ENCODE measurements at regions not wholly inside any gene's neighbourhood (a gene's known extent, or its start where the extent isn't known, plus 50 kb on each side); places are given as distances from the start of the nearest gene placed in this dataset.

DNA sequence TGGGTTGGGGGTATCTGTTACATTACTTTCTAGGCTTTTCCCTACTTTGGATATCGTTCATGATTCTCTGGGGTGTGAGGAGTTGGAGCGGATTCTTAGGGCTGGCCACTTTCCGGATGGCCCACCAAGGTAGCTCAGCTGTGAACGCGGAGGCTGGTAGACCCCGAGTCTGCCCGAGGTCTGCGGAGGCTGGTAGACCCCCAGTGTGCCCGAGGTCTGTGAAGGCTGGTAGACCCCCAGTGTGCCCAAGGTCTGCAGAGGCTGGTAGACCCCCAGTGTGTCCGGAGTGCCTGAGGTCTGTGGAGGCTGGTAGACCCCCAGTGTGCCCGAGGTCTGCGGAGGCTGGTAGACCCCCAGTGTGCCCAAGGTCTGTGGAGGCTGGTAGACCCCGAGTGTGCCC, 99.2 kb upstream of the ZNF469 start (continued):
- TF ChIP-seq ZNF530 (tag by site-specific recombination; IDR thresholded peaks at IDR 0.05; ENCODE audit: low read depth) (no peak), ZBTB21 (tag by site-specific recombination; IDR thresholded peaks at IDR 0.05) (no peak), ZBTB26 (tag by site-specific recombination; optimal IDR thresholded peaks at IDR 0.05) (no peak)

GRCh38 chr16:88284101-88284500, 98.7 kb upstream of the ZNF469 start:
- H3K27ac ChIP-seq (ENCODE audit: extremely low read depth, low read depth, low read length) = no peak overlapping the region
- H3K36me3 ChIP-seq (ENCODE audit: control insufficient read depth in 2 of 2, insufficient read depth in 1 of 2, low read length in 2 of 2) = no peaks in the 10 kb centered on the region
- H3K4me1 ChIP-seq (ENCODE audit: control insufficient read depth, insufficient read depth, low read length) = no peaks in the 10 kb centered on the region
- ChIA-PET CTCF (no interaction called here), POLR2A (no interaction called here)
- H3K9me3 ChIP-seq (ENCODE audit: control insufficient read depth, insufficient read depth, low read depth, low read length) = no peaks in the 10 kb centered on the region
- no peak for TF ChIP-seq ZNF701 (tag by site-specific recombination; IDR thresholded peaks at IDR 0.05)
- TF ChIP-seq ZNF664 (tag by site-specific recombination; IDR thresholded peaks at IDR 0.05) = no peak
- TF ChIP-seq ZNF174 (tag by site-specific recombination; IDR thresholded peaks at IDR 0.05) = no peak
- TF ChIP-seq, protein P1, sequence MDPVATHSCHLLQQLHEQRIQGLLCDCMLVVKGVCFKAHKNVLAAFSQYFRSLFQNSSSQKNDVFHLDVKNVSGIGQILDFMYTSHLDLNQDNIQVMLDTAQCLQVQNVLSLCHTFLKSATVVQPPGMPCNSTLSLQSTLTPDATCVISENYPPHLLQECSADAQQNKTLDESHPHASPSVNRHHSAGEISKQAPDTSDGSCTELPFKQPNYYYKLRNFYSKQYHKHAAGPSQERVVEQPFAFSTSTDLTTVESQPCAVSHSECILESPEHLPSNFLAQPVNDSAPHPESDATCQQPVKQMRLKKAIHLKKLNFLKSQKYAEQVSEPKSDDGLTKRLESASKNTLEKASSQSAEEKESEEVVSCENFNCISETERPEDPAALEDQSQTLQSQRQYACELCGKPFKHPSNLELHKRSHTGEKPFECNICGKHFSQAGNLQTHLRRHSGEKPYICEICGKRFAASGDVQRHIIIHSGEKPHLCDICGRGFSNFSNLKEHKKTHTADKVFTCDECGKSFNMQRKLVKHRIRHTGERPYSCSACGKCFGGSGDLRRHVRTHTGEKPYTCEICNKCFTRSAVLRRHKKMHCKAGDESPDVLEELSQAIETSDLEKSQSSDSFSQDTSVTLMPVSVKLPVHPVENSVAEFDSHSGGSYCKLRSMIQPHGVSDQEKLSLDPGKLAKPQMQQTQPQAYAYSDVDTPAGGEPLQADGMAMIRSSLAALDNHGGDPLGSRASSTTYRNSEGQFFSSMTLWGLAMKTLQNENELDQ (tag by site-specific recombination; IDR thresholded peaks at IDR 0.05; ENCODE audit: low read depth) = no peak
- TF ChIP-seq, protein P2, sequence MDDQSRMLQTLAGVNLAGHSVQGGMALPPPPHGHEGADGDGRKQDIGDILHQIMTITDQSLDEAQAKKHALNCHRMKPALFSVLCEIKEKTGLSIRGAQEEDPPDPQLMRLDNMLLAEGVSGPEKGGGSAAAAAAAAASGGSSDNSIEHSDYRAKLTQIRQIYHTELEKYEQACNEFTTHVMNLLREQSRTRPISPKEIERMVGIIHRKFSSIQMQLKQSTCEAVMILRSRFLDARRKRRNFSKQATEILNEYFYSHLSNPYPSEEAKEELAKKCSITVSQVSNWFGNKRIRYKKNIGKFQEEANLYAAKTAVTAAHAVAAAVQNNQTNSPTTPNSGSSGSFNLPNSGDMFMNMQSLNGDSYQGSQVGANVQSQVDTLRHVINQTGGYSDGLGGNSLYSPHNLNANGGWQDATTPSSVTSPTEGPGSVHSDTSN (CRISPR knock-in tag; IDR thresholded peaks at IDR 0.05) = no peak
- no peak for TF ChIP-seq ZNF473 (tag by site-specific recombination; IDR thresholded peaks at IDR 0.05)
- no peak for TF ChIP-seq ZNF324 (tag by site-specific recombination; IDR thresholded peaks at IDR 0.05)
- TF ChIP-seq GLIS2 (tag by site-specific recombination; IDR thresholded peaks at IDR 0.05) = no peak
- no peak for TF ChIP-seq ZNF600 (tag by site-specific recombination; IDR thresholded peaks at IDR 0.05)
- no peak for TF ChIP-seq ZNF10 (tag by site-specific recombination; IDR thresholded peaks at IDR 0.05)
- no peak for TF ChIP-seq ZNF837 (tag by site-specific recombination; IDR thresholded peaks at IDR 0.05)
- TF ChIP-seq ZNF610 (tag by site-specific recombination; IDR thresholded peaks at IDR 0.05; ENCODE audit: borderline replicate concordance) = no peak
- TF ChIP-seq ZNF24 (tag by site-specific recombination; IDR thresholded peaks at IDR 0.05) = no peak
- no peak for TF ChIP-seq ZNF169 (tag by site-specific recombination; IDR thresholded peaks at IDR 0.05)
- no peak for TF ChIP-seq ZBTB17 (tag by site-specific recombination; IDR thresholded peaks at IDR 0.05)
- TF ChIP-seq, protein P3, sequence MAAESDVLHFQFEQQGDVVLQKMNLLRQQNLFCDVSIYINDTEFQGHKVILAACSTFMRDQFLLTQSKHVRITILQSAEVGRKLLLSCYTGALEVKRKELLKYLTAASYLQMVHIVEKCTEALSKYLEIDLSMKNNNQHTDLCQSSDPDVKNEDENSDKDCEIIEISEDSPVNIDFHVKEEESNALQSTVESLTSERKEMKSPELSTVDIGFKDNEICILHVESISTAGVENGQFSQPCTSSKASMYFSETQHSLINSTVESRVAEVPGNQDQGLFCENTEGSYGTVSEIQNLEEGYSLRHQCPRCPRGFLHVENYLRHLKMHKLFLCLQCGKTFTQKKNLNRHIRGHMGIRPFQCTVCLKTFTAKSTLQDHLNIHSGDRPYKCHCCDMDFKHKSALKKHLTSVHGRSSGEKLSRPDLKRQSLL (tag by site-specific recombination; IDR thresholded peaks at IDR 0.05) = no peak
- H3K4me3 ChIP-seq (ENCODE audit: low read depth, low read length) = no peak overlapping the region
